SK-N-SH (cell line): ENCODE measurements at regions not wholly inside any gene's neighbourhood (a gene's known extent, or its start where the extent isn't known, plus 50 kb on each side); places are given as distances from the start of the nearest gene placed in this dataset.

Experiments
- CTCF ChIA-PET: fragments of 300-600, 350-600 bp; formaldehyde crosslinking; extraction: SDS; loops from one replicate; lab custom pipeline; 2021; lab: Yijun Ruan, JAX
- POLR2A ChIA-PET: fragments of 350-600 bp; sonication (Branson Sonifier 250); formaldehyde crosslinking; extraction: SDS; loops from one replicate; lab custom pipeline; 2020; ENCODE audit warnings: antibody characterized with exemption, inconsistent platforms; lab: Yijun Ruan, JAX
- DNase-seq: peaks from one replicate; pipeline ENCODE4 v3.0.0; 2012
- H2AFZ ChIP-seq: fragments of 200-600 bp; sonication (generic); 2 replicates; pipeline ENCODE4 v1.8.1; 2016; ENCODE audit warnings: antibody characterized with exemption, mild to moderate bottlenecking, low read depth
- H3F3A ChIP-seq: fragments of 200-600 bp; sonication (generic); replicated peaks from 2 replicates; pipeline ENCODE3; 2016; ENCODE audit warnings: antibody characterized with exemption, mild to moderate bottlenecking; ENCODE audit not compliant: insufficient read depth
- H3K27ac ChIP-seq, 2 experiments: fragments of 200-500 bp in 1 of 2; fragments of 200-600 bp in 1 of 2; sonication (Bioruptor generic) in 1 of 2; sonication (generic), shearing (Covaris generic) in 1 of 2; 2 replicates each; pipeline versions ENCODE4 v1.5.1 to v1.6.1; 2014 to 2016; ENCODE audit warnings: low read depth in 2 of 2, inconsistent platforms in 1 of 2, low read length in 1 of 2, mild to moderate bottlenecking in 1 of 2, mixed read lengths in 1 of 2
- H3K27me3 ChIP-seq: fragments of 200-600 bp; sonication (generic), shearing (Covaris generic); 2 replicates; pipeline ENCODE4 v1.6.1; 2016; ENCODE audit warnings: mixed run types; ENCODE audit not compliant: insufficient read depth
- H3K36me3 ChIP-seq, 2 experiments: fragments of 200-500 bp in 1 of 2; fragments of 200-600 bp in 1 of 2; sonication (Bioruptor generic) in 1 of 2; sonication (generic) in 1 of 2; replicated peaks in 1 of 2; 2 replicates each; pipeline versions ENCODE3 to v1.5.1; 2014 to 2016; ENCODE audit warnings: low read length in 1 of 2, mild to moderate bottlenecking in 1 of 2; ENCODE audit not compliant: insufficient read depth in 2 of 2, control insufficient read depth in 1 of 2
- H3K4me1 ChIP-seq, 2 experiments: fragments of 200-500 bp in 1 of 2; fragments of 200-600 bp in 1 of 2; sonication (Bioruptor generic) in 1 of 2; sonication (generic), shearing (Covaris generic) in 1 of 2; 2 replicates each; pipeline versions ENCODE4 v1.5.1 to v1.6.1; 2014 to 2016; ENCODE audit warnings: low read depth in 1 of 2, low read length in 1 of 2, mixed run types in 1 of 2; ENCODE audit not compliant: insufficient read depth in 2 of 2, control insufficient read depth in 1 of 2
- H3K4me2 ChIP-seq: fragments of 200-600 bp; sonication (generic), shearing (Covaris generic); 2 replicates; pipeline ENCODE4 v1.6.1; 2017; ENCODE audit warnings: mixed run types
- H3K4me3 ChIP-seq, 2 experiments: fragments of 200-500 bp in 1 of 2; fragments of 200-600 bp in 1 of 2; sonication (Bioruptor generic) in 1 of 2; sonication (generic), shearing (Covaris generic) in 1 of 2; 2 replicates each; pipeline versions ENCODE4 v1.5.1 to v1.8.1; 2014 to 2016; ENCODE audit warnings: low read depth in 2 of 2, inconsistent platforms in 1 of 2, low read length in 1 of 2, mild to moderate bottlenecking in 1 of 2, mixed read lengths in 1 of 2, moderate library complexity in 1 of 2
- H3K79me2 ChIP-seq: fragments of 200-600 bp; sonication (generic); 2 replicates; pipeline ENCODE4 v1.8.1; 2017; ENCODE audit warnings: mild to moderate bottlenecking; ENCODE audit not compliant: insufficient read depth
- H3K9ac ChIP-seq: fragments of 200-600 bp; sonication (generic); 2 replicates; pipeline ENCODE4 v1.6.1; 2017; ENCODE audit warnings: mixed run types
- H3K9me2 ChIP-seq: fragments of 200-600 bp; sonication (generic); 2 replicates; pipeline ENCODE4 v1.6.1; 2017; ENCODE audit warnings: mixed run types
- H3K9me3 ChIP-seq: fragments of 200-600 bp; sonication (generic); 2 replicates; pipeline ENCODE4 v1.6.1; 2017; ENCODE audit warnings: mixed run types, mild to moderate bottlenecking, moderate library complexity
- H4K20me1 ChIP-seq: fragments of 200-600 bp; sonication (generic); 2 replicates; pipeline ENCODE4 v1.6.1; 2017; ENCODE audit warnings: mild to moderate bottlenecking, mixed run types; ENCODE audit not compliant: insufficient read depth
- CHD2 ChIP-seq: fragments of 150-350 bp; IDR thresholded peaks from 2 replicates; pipeline ENCODE4 v1.6.1; 2018; ENCODE audit warnings: low read length; ENCODE audit not compliant: partially characterized antibody
- CTCF ChIP-seq: fragments of 200-600 bp; sonication (generic); IDR thresholded peaks from 2 replicates; pipeline ENCODE4 v1.6.1; 2017; ENCODE audit warnings: antibody characterized with exemption, mild to moderate bottlenecking, moderate library complexity
- ELF1 ChIP-seq: IDR thresholded peaks from 2 replicates; pipeline ENCODE4 v1.4.0; 2012
- EZH2phosphoT487 ChIP-seq: fragments of 200-600 bp; sonication (generic); IDR thresholded peaks from 2 replicates; pipeline ENCODE4 v1.6.1; 2017; ENCODE audit warnings: low read depth, mixed run types, mild to moderate bottlenecking, antibody characterized with exemption, moderate library complexity, borderline replicate concordance
- FOSL2 ChIP-seq: IDR thresholded peaks from 2 replicates; pipeline ENCODE4 v1.4.0; 2012; ENCODE audit warnings: low read depth, mild to moderate bottlenecking, moderate library complexity, borderline replicate concordance
- GATA2 ChIP-seq: sonication (generic); formaldehyde crosslinking; IDR thresholded peaks from 2 replicates; pipeline ENCODE4 v1.5.0; 2020; ENCODE audit warnings: mild to moderate bottlenecking, missing genetic modification reagents
- NRF1 ChIP-seq: IDR thresholded peaks from 2 replicates; pipeline ENCODE4 v1.6.1; 2012; ENCODE audit warnings: low read depth, mild to moderate bottlenecking, low read length
- RXRA ChIP-seq: IDR thresholded peaks from 2 replicates; pipeline ENCODE4 v1.4.0; 2012; ENCODE audit warnings: low read depth, mild to moderate bottlenecking, borderline replicate concordance
- SIN3A ChIP-seq: IDR thresholded peaks from 2 replicates; pipeline ENCODE4 v1.6.1; 2012; ENCODE audit warnings: low read depth, mild to moderate bottlenecking, low read length, moderate library complexity, borderline replicate concordance
- TCF12 ChIP-seq: IDR thresholded peaks from 2 replicates; pipeline ENCODE4 v1.4.0; 2012
- WGBS: methylation state at CpG from one replicate; pipeline ENCODE4 v1.1.6; 2017; ENCODE audit warnings: low lambda C conversion rate; 5-methylcytosine and 5-hydroxymethylcytosine counted together
- TF ChIP-seq, protein P1 (sequence below): IDR thresholded peaks from 2 replicates; pipeline ENCODE4; 2012

GRCh38 chr1:94708811-94709210, 111.3 kb upstream of the SLC44A3 start:
- WGBS, result 95% methylated on average over 8 of the region's 8 CpGs
- Histone ChIP-seq H3K4me3 (no peak overlapping the region), H3K4me1 (peaks cover 0 to 10% of the 10 kb centered on the region in 2 experiments; a peak in 2 of 4 replicates)

GRCh38 chr1:94708299-94708685, 111.9 kb upstream of the SLC44A3 start:
- no peak overlapping the region for H3K4me3 ChIP-seq
- no peaks in the 10 kb centered on the region for H3F3A ChIP-seq
- POLR2A ChIA-PET, result no interaction called here
- no peak overlapping the region for H3K9ac ChIP-seq
- no peak for DNase-seq
- no peak for TF ChIP-seq RXRA
- TF ChIP-seq NRF1, result no peak
- no peak for TF ChIP-seq GATA2 (CRISPR knock-in tag)
- no peak for TF ChIP-seq CTCF
- no peak for TF ChIP-seq TCF12
- no peak for TF ChIP-seq FOSL2
- no peak for TF ChIP-seq SIN3A
- TF ChIP-seq EZH2phosphoT487, result no peak
- TF ChIP-seq ELF1, result no peak
- H3K9me2 ChIP-seq, result no peaks in the 10 kb centered on the region
- H3K36me3 ChIP-seq, result no peaks in the 10 kb centered on the region
- H2AFZ ChIP-seq, result no peak overlapping the region
- no peaks in the 10 kb centered on the region for H4K20me1 ChIP-seq
- CTCF ChIA-PET, result no interaction called here
- H3K4me1 ChIP-seq, result peaks cover 0 to 8% of the 10 kb centered on the region in 2 experiments; a peak in 2 of 4 replicates
- no peaks in the 10 kb centered on the region for H3K27me3 ChIP-seq
- H3K9me3 ChIP-seq, result no peaks in the 10 kb centered on the region
- 92% methylated on average over 2 of the region's 2 CpGs for WGBS
- H3K27ac ChIP-seq, result no peak overlapping the region
- H3K4me2 ChIP-seq, result no peak overlapping the region
- no peaks in the 10 kb centered on the region for H3K79me2 ChIP-seq

More at GRCh38 chr1:94708811-94709210, 111.3 kb upstream of the SLC44A3 start:
- no peaks in the 10 kb centered on the region for H3K79me2 ChIP-seq
- no peak for TF ChIP-seq TCF12
- TF ChIP-seq, protein P1, sequence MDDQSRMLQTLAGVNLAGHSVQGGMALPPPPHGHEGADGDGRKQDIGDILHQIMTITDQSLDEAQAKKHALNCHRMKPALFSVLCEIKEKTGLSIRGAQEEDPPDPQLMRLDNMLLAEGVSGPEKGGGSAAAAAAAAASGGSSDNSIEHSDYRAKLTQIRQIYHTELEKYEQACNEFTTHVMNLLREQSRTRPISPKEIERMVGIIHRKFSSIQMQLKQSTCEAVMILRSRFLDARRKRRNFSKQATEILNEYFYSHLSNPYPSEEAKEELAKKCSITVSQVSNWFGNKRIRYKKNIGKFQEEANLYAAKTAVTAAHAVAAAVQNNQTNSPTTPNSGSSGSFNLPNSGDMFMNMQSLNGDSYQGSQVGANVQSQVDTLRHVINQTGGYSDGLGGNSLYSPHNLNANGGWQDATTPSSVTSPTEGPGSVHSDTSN, result no peak
- no peak for TF ChIP-seq RXRA
- no peak for TF ChIP-seq CHD2
- no peak overlapping the region for H3K9ac ChIP-seq
- no peak overlapping the region for H2AFZ ChIP-seq
- H3F3A ChIP-seq, result no peaks in the 10 kb centered on the region
- no peaks in the 10 kb centered on the region for H3K27me3 ChIP-seq
- no peaks in the 10 kb centered on the region for H4K20me1 ChIP-seq
- no peaks in the 10 kb centered on the region for H3K36me3 ChIP-seq
- no peak for DNase-seq
- ChIA-PET CTCF (interaction anchor here (0.7 kb wide), 1 partner anchor 14 kb away, joined by 3 read pairs; no protein-coding TSS in a partner anchor), POLR2A (no interaction called here)
- no peaks in the 10 kb centered on the region for H3K9me3 ChIP-seq
- H3K4me2 ChIP-seq, result no peak overlapping the region
- no peak overlapping the region for H3K27ac ChIP-seq
- H3K9me2 ChIP-seq, result no peaks in the 10 kb centered on the region
